GM12865 (cell line): ENCODE measurements at regions not wholly inside any gene's neighbourhood (a gene's known extent, or its start where the extent isn't known, plus 50 kb on each side); places are given as distances from the start of the nearest gene placed in this dataset.
A peak's percentile ranks its signal among the peaks of the same experiment; 100 is the strongest.

ENCODE experiments used
- DNase-seq: peaks from one replicate; pipeline ENCODE4 v3.0.0; 2010; ENCODE audit warnings: low read depth
- H3K4me3 ChIP-seq: 2 replicates; pipeline ENCODE4 v1.5.1; 2011; ENCODE audit warnings: mild to moderate bottlenecking, low read depth, low read length, control low read depth
- TF ChIP-seq, protein P1 (sequence below): IDR thresholded peaks from 2 replicates; pipeline ENCODE4 v1.5.1; 2011; ENCODE audit warnings: low read length, control low read depth, low read depth, inconsistent platforms; ENCODE audit not compliant: insufficient read depth; ENCODE audit errors: missing control alignments

DNA sequence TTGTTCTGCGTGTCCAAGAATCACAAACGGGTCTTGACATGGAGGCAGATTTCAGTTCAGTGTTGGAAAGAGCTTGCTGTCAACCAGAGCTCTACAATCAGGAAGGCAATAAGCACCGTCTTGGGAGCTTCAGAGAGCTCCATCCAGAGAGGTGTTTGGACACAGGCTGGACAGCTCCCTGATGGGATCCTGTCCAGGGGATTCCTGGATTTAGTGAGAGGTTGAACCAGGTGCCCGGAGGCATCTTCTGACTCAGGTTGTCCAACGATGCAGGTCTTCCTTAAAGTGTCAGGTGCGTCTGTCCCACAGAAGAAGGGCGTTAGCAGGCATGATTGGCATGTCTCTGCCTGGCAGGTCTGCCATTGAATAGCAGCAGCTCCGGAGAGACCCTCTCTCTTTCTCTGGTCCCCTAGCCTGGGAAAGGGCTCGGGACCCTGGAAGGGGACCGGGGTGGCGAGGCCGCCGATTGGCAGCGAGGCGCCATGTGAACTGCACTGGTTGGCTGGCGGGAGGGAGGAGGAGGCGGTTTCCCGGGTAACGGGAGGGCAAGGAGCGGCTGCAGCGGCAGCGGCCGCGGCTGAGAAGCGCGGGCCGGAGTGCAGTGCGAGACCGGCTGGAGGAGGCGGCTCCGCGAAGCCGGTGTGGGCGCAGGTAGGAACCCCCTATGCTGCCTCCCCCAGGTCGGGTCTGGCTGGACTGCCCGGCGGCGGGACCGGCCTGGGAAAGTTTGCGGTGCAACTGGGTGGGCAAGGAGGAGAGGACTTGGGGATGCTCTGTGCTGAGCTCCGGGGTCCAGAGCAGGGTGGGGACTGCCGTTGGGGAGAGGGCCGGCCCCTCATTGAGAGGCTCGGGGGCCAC is 104.1 kb upstream of the E2F8 start:
- TF ChIP-seq, protein P1, sequence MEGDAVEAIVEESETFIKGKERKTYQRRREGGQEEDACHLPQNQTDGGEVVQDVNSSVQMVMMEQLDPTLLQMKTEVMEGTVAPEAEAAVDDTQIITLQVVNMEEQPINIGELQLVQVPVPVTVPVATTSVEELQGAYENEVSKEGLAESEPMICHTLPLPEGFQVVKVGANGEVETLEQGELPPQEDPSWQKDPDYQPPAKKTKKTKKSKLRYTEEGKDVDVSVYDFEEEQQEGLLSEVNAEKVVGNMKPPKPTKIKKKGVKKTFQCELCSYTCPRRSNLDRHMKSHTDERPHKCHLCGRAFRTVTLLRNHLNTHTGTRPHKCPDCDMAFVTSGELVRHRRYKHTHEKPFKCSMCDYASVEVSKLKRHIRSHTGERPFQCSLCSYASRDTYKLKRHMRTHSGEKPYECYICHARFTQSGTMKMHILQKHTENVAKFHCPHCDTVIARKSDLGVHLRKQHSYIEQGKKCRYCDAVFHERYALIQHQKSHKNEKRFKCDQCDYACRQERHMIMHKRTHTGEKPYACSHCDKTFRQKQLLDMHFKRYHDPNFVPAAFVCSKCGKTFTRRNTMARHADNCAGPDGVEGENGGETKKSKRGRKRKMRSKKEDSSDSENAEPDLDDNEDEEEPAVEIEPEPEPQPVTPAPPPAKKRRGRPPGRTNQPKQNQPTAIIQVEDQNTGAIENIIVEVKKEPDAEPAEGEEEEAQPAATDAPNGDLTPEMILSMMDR, result no peak
- H3K4me3 ChIP-seq, result peak overlapping the region; percentile 41
- DNase-seq, result peak; percentile 54

DNA sequence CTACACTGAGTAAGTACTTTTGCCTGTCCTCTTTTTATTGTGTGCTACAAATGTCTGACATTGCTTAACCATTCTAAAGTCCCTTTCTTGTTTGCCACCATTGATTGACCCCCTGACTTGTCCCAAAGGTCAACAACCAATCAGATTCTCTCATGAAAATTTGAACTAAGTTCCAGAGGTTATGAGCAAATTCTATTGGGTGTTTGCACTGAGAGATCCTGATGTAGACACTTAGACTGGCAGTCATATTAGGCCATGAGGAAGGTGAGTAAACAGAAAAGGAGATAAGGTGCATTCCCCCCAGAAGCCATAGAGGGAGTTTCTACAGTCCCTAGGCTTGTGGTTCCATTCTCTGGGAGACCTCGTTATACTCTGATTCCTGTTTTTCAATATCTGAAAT is 101.3 kb upstream of the E2F8 start:
- H3K4me3 ChIP-seq, result no peak overlapping the region
- TF ChIP-seq, protein P1, result no peak
- DNase-seq, result no peak

- TF ChIP-seq, protein P1, result no peak
- no peak for DNase-seq
Observed at GRCh38 chr11:19338375-19338774, 97.6 kb upstream of the E2F8 start.

GRCh38 chr11:19337779-19338178 is 97.0 kb upstream of the E2F8 start:
- TF ChIP-seq, protein P1, result no peak
- H3K4me3 ChIP-seq, result no peak overlapping the region
- peak; percentile 46 for DNase-seq

More at GRCh38 chr11:19338375-19338774, 97.6 kb upstream of the E2F8 start:
- H3K4me3 ChIP-seq, result no peak overlapping the region

GRCh38 chr11:19336331-19336730 is 95.6 kb upstream of the E2F8 start:
- DNase-seq, result no peak
- TF ChIP-seq, protein P1, result no peak
- H3K4me3 ChIP-seq, result no peak overlapping the region

- peak; percentile 88 for DNase-seq
- TF ChIP-seq, protein P1, result no peak
- no peak overlapping the region for H3K4me3 ChIP-seq
Observed at GRCh38 chr11:19332476-19332875, 91.7 kb upstream of the E2F8 start.
